Skin epidermis (tissue), 12 donors: ENCODE measurements at regions not wholly inside any gene's neighbourhood (a gene's known extent, or its start where the extent isn't known, plus 50 kb on each side); places are given as distances from the start of the nearest gene placed in this dataset.
"Not testable (repeated sequence)": the region's sequence is repeated elsewhere in the genome, so short reads cannot be mapped to it uniquely, and the experiment has no call there.

ENCODE experiments used
- H3K27ac ChIP-seq, 21 experiments: fragments of 200-600 bp; sonication (generic) in 11 of 21; one replicate each; pipeline ENCODE4 v1.5.0; 2020; ENCODE audit warnings: mild to moderate bottlenecking in 3 of 21, inconsistent platforms in 2 of 21, moderate library complexity in 2 of 21
- H3K4me3 ChIP-seq, 7 experiments: fragments of 200-600 bp; sonication (generic) in 2 of 7; one replicate each; pipeline ENCODE4 v1.5.0; 2020; ENCODE audit warnings: inconsistent platforms in 2 of 7, mild to moderate bottlenecking in 2 of 7, moderate library complexity in 1 of 7

DNA sequence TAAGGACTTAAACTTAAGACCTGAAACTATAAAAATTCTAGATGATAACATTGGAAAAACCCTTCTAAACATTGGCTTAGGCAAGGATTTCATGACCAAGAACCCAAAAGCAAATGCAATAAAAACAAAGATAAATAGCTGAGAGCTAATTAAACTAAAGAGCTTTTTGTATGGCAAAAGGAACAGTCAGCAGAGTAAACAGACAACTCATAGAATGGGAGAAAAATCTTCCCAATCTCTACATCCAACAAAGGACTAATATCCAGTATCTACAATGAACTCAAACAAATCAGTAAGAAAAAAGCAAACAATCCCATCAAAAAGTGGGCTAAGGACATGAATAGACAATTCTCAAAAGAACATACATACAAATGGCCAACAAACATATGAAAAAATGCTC is 316.1 kb downstream of the HGF start:
- not testable (repeated sequence) for H3K4me3 ChIP-seq, H3K27ac ChIP-seq

DNA sequence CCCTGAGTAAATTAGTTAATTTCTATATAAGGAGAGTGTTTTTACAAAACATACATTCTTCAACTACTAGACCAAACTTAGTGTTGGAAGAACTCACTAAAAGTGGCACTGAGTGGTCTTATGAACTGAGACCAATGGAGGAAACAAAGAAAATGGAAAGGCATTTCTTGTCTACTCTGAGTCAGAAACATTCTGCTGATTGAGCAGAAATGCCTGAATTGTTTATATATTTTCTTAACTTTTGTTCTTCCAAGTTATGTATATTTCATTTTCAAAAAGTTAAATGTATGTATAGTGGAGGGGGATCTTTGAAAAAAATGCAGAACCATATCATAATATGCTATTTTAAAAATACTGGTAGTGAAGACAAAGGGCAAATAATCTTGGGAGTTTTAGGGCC is 320.7 kb downstream of the HGF start:
- Histone ChIP-seq H3K27ac (no peak overlapping the region), H3K4me3 (no peak overlapping the region)

DNA sequence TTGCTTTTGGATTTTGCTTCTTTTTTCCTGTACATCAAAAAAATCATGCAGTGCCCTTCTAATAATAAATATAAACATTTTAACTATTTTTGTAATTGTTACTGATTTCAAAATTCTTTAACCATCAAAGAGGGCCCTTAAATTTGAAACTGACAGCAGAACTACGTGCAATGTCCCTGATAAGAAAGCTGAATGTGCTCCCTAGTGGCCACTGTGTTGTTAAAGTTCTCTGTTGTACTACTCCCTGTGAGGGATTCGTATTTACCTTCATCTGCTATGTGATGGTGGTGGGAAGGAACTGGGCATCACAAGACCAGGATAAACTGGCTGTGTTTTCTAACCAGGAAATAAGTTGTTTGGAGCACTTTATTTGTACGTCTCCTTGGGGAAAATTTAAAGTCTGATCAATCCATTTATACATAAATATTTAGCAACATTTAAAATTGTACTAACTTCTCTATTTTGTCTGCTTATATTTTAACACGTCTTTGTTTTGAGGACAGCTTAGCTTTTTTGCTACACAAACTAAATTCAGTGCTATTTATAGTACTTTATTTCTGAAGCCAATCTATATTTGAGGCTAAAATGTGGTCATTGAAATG is 322.4 kb downstream of the HGF start:
- H3K27ac ChIP-seq, result no peak overlapping the region
- H3K4me3 ChIP-seq, result no peak overlapping the region

DNA sequence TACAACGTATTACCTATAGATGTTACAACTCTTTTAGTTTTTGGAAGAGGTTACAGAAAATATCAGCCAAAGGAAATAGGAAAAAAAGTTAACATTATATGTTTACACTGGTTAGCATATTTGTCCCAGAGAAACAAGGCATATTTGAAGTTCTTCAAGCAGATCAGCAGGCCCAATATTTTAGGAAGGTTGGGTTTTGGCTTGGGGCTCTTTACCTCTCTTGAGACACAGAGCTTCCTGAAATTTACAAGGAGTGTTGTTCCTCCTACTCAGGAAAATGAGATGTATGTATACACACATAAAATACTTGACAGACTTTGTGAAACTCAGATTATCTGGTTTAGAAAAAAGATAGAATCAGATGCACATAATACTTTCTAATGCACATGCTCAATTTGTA is 323.6 kb downstream of the HGF start:
- H3K27ac ChIP-seq, result no peak overlapping the region
- H3K4me3 ChIP-seq, result no peak overlapping the region

DNA sequence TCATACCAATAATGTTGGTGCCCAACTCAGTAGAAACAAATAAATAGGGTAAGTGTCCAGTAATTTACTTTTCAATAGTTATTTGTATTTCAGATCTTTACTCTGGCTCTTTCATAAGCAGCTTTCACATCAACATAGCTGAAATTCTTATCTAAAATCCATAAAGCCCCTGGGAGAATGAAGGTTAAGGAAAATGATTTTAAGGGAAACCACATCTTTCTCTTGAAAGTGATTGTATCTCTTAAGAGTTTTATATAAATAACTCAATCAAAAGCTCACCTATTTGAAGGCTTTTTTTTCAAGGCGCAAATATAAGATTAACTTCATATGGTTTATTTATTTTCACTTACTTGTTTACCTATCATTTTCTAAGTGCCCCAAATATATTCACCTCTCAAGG is 324.4 kb downstream of the HGF start:
- Histone ChIP-seq H3K27ac (no peak overlapping the region), H3K4me3 (no peak overlapping the region)

DNA sequence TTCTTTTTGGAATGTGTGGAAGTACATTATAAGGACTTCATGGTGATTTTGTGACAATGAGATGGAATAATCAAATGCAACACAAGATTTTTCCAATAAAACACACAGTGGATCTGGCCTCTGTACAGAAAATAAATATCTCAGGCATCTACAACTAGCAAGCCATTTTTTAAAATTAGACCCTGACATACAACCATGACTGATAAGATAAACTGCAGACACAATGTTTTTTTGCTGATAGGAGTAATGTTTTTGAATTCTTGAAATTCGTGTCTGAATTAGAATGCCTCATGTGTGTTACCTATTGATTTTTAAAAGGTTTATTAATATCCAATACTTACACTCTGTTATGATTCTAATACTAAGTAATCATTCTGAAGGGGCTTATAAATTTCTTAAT is 328.1 kb downstream of the HGF start:
- no peak overlapping the region for H3K4me3 ChIP-seq
- no peak overlapping the region for H3K27ac ChIP-seq

DNA sequence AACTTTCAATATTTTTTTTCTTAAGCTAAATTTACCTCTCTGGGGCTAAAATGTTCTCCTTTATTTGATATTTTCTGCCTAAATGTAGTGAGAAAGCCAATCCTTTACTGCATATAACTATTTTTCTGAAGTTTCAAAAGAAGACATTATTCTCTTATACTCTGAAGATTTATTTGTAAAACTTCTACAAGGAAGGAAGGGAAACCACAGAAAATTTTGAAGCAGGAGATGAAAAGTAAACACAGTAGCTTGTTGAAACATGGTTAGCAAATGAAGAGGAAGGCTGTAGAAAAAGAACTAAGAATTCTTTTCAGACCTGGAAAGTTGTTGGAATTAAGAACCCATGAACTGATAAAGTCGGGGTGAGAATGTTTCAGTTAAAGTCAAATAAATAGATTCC is 330.3 kb downstream of the HGF start:
- no peak overlapping the region for H3K27ac ChIP-seq
- no peak overlapping the region for H3K4me3 ChIP-seq

DNA sequence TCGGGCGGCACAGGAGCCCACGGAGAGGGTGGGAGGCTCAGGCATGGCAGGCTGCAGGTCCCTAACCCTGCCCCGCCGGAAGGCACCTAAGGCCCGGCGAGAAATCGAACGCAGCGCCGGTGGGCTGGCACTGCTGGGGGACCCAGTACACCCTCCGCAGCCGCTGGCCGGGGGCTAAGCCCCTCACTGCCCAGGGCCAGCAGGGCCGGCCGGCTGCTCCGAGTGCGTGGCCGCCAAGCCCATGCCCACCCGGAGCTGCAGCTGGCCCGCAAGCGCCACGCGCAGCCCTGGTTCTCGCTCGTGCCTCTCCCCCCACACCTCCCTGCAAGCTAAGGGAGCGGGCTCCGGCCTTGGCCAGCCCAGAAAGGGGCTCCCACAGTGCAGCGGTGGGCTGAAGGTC is 332.7 kb downstream of the HGF start:
- not testable (repeated sequence) for H3K4me3 ChIP-seq, H3K27ac ChIP-seq

DNA sequence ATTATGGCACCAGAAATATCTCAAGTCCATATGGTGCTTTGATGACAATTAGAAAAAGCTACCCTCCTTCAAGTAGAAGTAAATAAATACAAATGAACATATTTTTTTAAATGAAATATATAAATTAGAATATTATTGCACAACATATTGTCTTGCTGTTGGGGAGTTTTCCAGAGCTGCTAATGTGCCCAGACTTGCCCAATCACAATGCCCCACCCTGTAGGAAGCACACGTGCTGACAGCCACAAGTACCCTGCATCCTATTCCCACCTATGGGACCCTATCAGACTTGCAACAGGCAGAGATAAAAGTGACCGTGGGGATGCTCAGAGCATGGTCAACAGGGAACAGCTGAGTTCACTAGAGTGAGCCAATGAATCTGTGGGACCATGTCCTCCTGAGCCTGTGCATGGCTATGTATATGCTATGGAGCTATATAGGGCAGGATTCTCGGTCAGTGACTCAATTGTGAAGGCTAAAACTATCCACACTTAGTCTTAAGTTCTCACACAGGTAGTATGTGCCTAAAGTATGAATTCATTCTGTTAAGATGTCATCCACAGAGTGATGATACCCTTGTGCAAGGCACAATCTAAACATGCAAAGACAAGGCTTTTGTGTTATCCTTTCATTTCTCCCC is 336.0 kb downstream of the HGF start:
- Histone ChIP-seq H3K4me3 (no peak overlapping the region), H3K27ac (no peak overlapping the region)

DNA sequence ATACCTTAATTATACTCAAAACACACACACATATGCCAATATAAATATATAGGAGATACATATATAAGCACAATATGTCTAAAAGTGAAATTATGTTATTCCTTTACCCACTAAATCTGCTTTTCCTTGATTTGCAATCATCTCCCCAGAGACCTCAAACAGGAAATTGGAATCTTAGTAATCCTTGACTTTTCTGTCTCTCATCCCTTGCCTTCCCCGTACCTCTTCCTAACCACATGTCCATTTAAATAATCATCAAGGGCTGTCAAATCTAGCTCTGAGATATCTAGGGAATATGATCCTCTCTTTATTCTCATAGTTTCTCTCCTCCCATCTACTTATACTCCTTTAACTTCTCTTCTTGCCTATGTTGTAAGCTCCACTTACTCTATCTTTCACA is 336.6 kb downstream of the HGF start:
- no peak overlapping the region for H3K27ac ChIP-seq
- no peak overlapping the region for H3K4me3 ChIP-seq

DNA sequence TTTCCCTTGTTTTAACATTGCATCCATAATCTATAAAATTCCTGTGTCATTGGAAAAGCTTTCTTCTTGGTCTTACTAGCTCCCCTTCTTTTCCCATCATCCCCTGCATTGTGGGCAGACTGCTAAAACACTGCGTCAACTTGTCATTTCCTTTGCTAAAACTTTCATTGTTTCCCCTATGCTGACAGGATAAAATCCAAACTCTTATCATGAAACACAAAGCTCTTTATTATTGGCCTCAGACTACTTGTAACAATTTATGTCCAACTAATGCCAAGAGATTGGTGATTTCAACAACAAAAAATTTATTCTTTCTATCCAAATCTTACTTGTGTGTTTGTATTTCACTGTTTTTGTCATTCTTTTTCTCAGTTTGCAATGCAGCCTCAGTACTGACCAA is 339.1 kb downstream of the HGF start:
- Histone ChIP-seq H3K4me3 (no peak overlapping the region), H3K27ac (no peak overlapping the region)

DNA sequence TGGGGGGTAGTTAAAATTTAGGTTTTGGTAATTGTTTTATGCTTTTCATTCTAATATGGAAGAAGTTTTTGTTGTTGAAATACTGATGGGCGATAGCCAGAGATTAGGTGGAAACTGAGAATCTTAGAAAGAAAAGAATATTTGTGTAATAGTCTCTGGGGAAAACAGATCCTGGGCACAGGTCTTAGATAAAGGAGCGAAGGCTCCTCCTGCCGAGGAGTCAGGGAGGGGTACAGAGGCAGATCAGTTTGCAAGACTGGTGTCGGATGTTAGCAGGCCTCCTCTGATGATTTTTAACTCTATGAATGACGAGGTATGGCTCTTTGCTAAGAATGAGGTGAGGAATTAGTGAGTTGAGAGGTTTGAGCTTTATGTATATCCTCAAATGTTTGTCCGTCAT is 339.7 kb downstream of the HGF start:
- H3K4me3 ChIP-seq, result no peak overlapping the region
- H3K27ac ChIP-seq, result no peak overlapping the region

DNA sequence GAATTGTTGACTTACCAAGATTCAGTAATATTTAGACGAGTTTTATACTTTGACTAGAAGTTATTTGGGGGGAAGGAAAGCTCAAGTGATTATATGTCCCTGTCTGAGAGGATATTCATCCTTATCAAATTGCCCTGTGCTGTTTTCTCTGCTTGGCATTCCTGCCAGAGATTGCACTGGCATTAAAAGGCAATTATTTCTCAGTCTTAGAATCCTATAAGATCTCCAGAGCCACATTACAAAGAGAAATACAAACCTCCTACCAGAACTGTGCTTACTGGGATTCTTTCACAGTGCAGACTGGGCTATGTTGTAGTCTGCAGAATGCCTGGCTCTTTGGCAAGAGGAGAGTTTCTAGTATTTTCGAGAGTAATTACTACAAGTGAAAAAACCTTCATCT is 342.4 kb downstream of the HGF start:
- Histone ChIP-seq H3K4me3 (no peak overlapping the region), H3K27ac (no peak overlapping the region)

DNA sequence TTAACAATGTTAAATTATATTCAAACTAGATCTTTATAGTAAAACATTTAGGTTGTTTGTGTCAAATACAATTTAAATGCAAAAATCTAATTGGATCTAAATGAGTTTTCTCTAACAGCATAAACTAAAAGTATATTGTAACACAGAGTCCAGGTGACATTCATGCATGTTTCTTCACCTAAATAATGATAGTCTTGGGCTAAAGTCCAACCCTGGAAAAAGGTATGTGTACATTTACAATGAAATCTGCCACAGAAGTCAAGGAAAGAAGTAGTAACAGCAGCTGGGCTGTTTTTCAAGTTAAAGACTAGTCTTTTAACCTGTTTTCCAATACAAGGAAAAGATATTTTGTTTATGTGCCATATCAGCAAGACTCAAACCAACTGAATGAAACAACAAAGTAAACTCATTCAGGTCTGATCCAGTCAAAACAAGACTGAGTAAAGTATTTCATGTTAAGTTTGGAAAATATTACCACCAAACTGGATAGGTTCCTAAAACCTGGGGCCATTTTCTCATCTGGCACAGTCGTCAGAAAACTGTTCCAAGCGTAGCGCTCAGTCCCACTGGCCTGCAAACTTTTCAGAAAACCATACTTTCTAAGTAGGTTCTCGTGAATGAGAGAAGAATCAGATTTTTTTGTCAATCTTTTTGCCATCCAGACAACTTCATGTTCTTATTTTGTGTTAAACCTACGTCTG is 349.2 kb downstream of the HGF start:
- H3K4me3 ChIP-seq, result no peak overlapping the region

DNA sequence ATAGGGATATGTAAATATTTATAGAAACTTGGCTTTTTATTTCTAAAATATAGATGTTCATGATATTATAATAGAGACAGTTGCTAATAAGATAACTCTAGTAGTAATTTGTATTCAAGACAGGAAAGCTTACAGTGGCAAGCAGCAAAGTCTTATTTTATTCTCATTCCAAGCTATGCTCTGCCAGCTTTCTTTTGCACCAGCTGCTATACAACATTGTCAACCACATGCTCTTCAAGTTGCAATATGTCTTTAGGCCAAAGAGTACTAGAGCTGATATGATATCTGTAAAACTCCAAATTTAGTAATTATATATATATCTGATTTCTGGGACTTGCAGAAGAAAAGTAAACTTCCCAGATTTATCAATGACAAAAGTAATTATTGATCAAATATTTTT is 350.1 kb downstream of the HGF start:
- Histone ChIP-seq H3K27ac (peak overlapping the region in 2 of 21 experiments; percentile 21 to 39), H3K4me3 (no peak overlapping the region)

More for the DNA sequence above, 349.2 kb downstream of the HGF start:
- H3K27ac ChIP-seq, result peak overlapping the region in 6 of 21 experiments; percentile 21 to 54 (median 41)

DNA sequence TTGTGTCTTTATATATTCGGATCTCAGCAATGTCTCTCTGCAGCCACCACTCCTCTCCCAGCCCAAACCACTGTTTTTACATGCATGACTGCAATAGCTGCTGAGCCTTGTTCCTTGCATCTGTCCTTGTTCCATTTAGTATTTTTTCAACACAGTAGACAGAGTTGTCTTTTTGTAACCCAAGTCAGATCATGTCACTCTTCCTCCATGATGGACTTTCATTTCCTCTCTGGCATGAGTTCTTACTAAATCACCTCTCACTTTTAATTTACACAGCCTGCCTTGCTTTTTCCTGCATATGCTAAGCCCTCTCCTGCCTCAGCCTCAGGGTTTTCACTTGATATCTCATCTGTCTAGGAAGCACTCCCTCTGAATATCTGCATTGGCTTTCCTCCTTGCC is 353.2 kb downstream of the HGF start:
- H3K27ac ChIP-seq, result peak overlapping the region in 2 of 21 experiments; percentile 5 to 10

DNA sequence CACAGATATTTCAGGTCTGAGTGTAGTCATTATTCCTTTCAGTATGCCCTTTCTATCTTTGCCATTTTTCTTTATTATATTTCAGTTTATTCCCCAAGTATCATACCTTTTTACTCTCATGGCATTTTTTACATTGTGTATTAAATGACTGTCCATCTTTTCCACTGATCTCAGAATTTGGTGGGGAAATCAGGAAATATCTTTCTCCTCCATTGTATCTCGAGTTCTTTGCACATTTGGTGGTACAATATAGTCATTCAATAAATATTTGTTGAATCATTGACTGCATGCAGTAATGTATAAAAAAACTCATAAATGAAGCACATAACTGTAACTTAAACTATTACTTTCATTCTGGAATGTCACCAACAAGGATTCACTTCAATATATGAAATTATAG is 354.7 kb downstream of the HGF start:
- H3K27ac ChIP-seq, result no peak overlapping the region

More for the DNA sequence above, 353.2 kb downstream of the HGF start:
- H3K4me3 ChIP-seq, result no peak overlapping the region

DNA sequence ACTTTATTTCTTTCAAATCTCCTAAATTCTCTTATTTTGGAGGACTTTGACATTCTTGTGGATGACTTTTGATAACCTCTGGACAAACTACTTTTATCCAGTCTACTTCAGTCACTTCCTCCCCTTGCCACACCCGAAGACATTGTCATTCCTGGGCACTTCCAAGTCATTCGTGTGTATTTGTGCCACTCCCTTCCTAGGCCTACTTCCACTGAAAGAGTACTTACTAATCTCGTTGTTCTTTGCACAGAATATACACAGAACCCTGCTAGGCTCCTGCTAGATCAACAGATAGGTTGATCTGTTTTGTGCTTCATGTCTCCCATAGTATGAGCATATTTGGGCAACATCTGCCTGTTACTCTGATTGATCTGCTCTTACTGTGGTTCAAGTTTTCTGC is 355.4 kb downstream of the HGF start:
- H3K27ac ChIP-seq, result no peak overlapping the region
- no peak overlapping the region for H3K4me3 ChIP-seq

More for the DNA sequence above, 354.7 kb downstream of the HGF start:
- H3K4me3 ChIP-seq, result no peak overlapping the region

DNA sequence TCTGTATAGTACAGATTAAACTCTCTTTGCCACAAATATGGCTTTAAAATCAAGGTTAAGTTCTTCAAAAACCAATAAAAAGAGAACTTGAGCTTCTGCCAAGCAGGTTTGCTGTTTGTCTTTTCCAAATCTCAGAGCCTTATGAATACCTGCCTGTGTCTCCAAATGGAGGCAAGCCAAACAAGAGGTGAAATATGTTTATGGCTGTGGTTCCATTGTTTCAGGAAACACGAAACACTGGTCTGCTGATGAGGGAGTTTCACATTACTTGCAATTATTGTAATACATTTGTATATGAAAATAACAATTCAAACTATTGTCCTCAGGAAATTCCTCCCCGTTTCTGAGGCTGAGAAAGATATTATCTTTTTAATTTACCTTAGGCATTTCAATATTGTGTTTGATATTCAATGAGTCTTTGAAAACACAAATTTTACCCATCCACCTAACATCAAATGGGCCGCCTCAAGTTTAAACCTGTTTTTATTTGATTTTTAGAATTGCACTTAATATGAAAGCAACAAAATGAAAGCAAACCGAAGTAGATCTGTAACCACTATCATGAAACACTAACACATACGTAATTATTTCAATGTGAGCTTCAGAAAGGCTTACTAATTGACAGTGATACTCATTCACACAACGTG is 359.3 kb downstream of the HGF start:
- H3K4me3 ChIP-seq, result no peak overlapping the region
- H3K27ac ChIP-seq, result peak overlapping the region in 8 of 21 experiments; percentile 12 to 72 (median 38)

DNA sequence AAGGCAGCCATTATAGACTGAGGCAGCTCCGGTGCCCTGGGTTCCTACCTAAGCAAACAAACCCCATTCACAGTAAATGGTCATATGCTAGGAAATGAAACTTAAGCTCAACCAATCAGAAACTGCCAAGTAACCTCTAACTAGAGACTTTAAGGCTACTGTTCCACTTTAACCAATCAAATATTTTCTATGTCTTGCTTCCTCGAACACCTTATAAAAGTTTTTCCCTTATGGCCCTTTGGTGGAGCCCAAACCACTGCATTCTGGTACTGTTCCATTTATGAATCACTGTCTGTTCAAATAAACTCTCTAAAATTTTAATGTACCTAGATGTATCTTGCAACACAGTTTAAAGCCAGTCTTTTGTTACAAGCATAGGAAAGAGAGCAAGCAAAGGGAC is 361.1 kb downstream of the HGF start:
- Histone ChIP-seq H3K27ac (no peak overlapping the region), H3K4me3 (no peak overlapping the region)

DNA sequence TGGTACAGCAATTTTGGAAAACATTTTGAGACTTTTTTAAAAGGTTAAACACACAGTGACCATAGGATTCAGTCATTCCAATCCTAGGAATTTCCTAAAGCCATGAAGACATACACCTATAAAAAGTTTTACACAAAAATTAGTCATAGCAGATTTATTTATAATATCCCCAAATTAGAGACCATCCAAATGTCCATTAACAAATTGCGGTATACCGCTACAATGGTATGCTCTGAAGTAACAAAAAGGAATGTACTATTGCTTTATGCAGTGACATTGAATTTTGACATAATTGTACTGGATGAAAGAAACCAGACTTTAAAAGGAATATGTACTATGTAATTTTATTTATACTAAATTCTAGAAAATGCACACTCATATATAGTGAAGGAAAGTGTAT is 362.8 kb downstream of the HGF start:
- no peak overlapping the region for H3K4me3 ChIP-seq
- H3K27ac ChIP-seq, result no peak overlapping the region
